Occipital lobe (tissue), 1 donor: ENCODE measurements at regions not wholly inside any gene's neighbourhood (a gene's known extent, or its start where the extent isn't known, plus 50 kb on each side); places are given as distances from the start of the nearest gene placed in this dataset.
A peak's percentile ranks its signal among the peaks of the same experiment; 100 is the strongest.

Experiments used
- DNase-seq: peaks from one replicate; lab custom pipeline; 2025; lab: John Stamatoyannopoulos, UW

GRCh38 chr10:9869606-9870176 is 1148.0 kb upstream of the CELF2 start:
- no peak for DNase-seq

DNA sequence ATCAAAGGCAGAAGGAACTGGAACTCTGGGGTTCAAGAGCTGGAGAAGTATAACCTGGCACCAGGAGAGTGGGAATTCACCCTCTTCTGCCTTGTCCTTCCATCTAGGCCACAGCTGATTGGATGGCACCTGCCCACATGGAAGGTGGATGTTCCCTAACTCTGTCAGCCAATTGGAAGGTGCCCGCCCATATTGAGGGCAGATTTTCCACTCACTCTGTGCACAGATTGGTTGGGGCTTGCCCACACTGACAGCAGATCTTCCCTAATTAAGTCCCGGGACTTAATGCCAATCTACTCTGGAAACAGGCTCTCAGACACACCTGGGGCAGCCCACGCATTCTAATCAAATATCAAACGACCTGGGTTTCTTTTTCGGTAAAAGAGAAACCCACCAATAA is 1142.3 kb upstream of the CELF2 start:
- no peak for DNase-seq

DNA sequence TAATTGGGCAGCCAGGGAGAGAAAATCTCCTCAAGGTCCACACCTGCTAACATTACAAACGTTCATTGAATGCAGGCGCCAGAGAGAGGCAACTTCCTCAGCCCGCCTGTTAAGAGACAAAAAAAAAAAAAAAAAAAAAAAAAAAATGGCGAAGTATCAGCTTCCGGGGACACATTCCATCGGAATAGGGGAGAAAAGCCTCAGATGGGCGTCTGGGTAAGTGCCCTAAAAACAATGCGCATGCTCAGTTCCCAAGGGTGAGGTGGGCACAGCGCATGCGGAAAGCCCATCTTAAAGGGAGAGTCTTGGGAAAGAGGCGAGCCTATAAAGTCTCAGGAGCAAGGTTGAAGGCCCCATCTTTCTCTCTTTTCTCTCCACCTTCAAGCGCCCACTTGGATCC is 1139.7 kb upstream of the CELF2 start:
- no peak for DNase-seq

- no peak for DNase-seq
Observed at GRCh38 chr10:9878383-9878782, 1139.3 kb upstream of the CELF2 start.

DNA sequence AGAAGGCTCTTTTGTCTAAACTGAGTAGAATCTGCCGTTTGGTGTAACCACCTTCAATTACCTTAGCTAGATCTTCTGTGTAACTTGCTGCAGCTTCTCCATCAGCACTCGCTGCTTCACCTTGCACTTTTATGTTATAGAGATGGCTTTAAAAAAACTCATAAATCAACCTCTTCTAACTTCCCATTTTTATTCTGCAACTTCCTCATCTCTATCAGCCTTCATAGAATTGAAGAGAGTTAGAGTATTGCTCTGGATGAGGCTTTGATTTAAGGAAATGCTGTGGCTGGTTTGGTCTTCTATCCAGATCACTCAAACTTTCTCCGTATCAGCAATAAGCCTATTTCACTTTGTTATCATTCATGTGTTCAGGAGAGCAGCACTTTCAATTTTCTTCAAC is 1131.9 kb upstream of the CELF2 start:
- DNase-seq: no peak

DNA sequence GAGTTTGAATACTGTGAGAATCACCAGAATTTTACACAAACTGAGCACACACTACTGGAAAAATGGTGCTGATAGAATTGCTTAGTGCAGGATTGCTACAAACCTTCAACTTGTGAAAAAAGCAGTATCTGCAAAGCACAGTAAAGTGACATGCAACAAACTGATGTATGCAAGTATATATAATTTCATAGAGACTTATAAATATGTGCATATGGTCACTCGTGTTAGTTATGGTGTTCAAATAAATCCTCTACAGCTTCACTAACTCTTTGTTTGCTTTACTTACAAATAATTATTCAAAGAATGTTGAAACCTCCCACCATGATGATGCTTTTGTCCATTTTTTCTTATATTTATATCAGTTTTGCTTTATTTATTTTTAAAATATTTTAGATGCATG is 1130.9 kb upstream of the CELF2 start:
- DNase-seq: no peak

DNA sequence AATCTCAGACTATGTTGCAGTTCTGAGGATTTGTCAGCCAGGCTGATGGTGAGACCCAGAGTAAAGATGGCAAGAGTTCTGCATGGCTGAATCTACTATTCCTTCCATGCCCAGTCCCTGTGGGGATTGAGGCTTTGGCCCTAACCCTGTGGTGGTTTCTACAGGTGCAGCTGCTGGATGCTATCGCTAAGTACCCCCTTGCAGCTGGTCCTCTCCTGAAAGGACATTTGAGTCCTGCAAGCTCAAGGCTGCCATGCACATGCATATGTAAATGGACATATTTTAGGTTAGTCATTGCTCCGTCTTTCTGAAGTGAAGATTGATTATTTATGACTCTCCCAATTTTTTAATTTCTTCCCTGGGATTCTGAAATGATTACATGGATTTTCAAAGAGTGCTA is 1122.2 kb upstream of the CELF2 start:
- no peak for DNase-seq

DNA sequence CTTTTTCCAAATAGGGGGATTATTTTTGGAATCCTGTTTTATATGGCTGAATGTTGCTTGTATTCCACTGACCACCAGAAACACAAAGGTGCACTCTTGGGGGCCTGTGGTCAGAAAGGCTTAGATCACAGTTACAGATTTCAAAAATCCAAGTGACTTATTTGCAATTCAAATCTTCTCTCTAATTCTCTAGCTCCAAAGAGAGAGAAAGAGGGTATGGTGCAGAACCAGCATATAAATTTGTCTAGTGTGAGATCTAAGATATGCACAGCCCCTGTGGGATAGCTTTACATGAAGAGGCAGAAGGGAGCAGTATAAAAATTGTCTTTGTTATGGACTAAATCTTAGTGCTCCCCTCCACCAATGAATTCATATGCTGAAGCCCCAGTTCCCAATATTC is 1121.7 kb upstream of the CELF2 start:
- DNase-seq: no peak

GRCh38 chr10:9898633-9899395 is 1118.9 kb upstream of the CELF2 start:
- DNase-seq: no peak

DNA sequence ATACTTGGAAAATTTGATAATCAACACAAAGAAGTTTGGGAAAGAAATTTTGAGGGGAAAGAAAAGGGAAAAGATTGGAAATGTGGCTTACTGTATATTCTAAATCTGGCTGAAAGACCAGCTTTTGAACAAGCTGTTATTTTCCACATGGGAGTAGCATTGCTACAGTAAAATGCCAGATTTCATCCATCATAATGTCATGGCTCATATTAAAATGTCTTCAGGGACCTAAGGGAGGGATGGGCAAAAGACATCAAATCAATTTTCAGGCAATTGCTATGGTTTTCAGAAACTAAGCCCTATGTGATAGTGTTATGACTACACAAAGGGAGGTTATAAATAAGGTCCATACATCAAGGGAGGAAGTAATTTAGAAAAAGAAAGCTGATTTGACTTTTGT is 1116.9 kb upstream of the CELF2 start:
- DNase-seq: no peak

- DNase-seq: no peak
Observed at GRCh38 chr10:9901971-9902370, 1115.7 kb upstream of the CELF2 start.

DNA sequence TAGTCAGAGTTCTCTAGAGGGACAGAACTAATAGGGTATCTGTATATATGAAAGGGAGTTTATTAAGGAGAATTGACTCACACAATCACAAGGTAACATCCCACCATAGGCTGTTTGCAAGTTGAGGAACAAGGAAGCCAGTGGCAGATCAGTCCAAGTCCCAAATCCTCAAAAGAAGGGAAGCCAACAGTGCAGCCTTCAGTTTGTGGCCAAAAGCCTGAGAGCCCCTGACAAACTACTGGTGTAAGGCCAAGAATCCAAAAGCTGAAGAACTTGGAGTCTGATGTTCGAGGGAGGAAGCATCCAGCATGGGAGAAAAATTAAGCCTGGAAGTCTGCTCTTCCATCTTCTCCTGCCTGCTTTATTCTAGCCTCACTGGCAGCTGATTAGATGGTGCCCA is 1107.2 kb upstream of the CELF2 start:
- DNase-seq: no peak

GRCh38 chr10:9911488-9911887 is 1106.2 kb upstream of the CELF2 start:
- no peak for DNase-seq

DNA sequence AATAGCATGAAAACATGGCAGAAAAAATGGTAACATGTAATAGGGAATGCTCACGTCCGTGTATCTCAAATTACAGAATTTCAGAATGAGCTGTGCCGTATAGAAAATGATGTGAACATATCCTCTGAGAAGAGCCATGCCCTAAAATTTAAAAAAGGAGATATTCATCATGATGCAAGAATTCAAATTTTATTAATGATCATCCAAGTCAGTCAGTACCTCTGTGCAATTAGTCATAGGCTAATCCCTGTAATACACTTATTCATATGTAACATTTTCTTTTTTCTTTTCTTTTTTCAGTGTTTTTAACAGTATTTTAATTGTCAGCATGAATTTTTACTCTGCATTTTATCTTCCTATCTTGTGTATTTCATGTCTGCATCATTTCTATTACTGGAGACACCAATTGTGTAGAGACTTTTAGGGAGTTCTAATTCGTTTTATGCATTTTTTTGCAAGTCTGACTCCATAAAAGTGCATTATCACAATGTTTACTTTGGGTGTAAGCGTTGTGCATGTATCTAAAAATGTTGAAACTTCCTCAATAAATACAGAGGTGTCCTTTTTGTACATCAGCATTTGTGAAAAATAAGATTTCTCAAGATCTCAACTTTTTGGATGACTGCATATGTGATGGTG is 1103.7 kb upstream of the CELF2 start:
- no peak for DNase-seq

GRCh38 chr10:9921544-9921943 is 1096.1 kb upstream of the CELF2 start:
- DNase-seq: no peak

GRCh38 chr10:9922126-9922870 is 1095.4 kb upstream of the CELF2 start:
- peak; percentile 57 for DNase-seq

DNA sequence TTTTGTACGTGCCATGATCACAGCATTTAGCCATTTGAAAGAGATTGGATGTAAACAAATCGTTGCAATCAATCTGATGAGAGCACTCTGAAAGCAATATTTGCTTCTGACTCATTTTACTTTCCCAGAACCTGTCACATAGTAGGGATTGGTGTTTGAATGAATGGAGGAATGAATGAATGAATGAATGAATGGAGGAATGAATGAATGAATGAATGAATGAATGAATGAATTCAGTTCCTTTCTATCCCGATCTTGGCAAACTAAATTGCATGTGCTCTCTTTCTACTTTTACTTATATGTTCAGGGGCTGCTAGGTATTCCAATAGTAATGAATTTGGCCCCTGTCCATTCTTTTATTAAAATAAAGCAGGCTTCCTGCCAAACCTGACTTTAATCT is 1091.7 kb upstream of the CELF2 start:
- DNase-seq: no peak

GRCh38 chr10:9926881-9927280 is 1090.8 kb upstream of the CELF2 start:
- no peak for DNase-seq

GRCh38 chr10:9939716-9940115 is 1078.0 kb upstream of the CELF2 start:
- DNase-seq: no peak

- no peak for DNase-seq
Observed at GRCh38 chr10:9944690-9945089, 1073.0 kb upstream of the CELF2 start.

- no peak for DNase-seq
Observed at GRCh38 chr10:9950070-9950469, 1067.6 kb upstream of the CELF2 start.

DNA sequence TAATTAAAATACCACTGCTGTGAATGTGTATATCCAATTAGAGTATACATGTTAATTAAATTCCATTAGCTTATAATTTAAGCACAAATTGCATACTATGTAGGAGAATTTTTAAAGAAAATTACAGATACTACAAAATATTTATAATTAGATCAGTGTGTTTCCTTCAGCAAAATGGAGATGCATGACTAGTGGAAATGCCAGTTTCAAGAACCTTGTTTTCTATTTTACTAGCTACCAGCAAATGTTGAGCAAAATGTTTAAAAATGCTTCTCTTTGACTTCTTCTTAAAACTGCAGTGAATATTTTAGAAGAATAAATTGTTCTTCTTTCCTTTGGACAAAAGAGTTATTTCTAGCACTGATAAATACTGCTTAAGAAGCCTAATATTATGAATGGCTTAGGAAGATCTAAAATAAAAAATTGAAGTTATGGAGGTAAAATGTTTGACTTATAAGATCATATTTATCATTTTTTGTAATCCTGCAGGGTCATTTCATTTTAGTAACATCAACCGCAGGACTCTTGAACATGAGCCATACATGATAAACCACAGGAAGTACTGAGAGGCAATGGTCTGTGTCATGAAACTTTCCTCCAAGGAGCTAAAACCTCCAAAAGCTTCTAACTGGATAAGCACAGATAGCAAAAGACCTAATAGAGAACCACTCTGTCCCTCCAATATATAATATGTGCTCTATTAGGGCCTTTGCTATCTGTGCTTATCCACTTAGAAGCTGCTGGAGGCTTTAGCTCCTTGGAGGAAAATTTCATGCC is 1066.0 kb upstream of the CELF2 start:
- no peak for DNase-seq
